ENCODE measurements at regions not wholly inside any gene's neighbourhood (a gene's known extent, or its start where the extent isn't known, plus 50 kb on each side); places are given as distances from the start of the nearest gene placed in this dataset.

- H3K27ac ChIP-seq (ENCODE audit: low read depth, low read length) = no peak overlapping the region
- H3K4me1 Mint-ChIP-seq = peaks cover 12 to 22% (median 17%) of the 10 kb centered on the region in 3 donors
- H3K4me3 Mint-ChIP-seq = no peak overlapping the region
- no peaks in the 10 kb centered on the region for H3K9me3 ChIP-seq (ENCODE audit: low read length)
- no peaks in the 10 kb centered on the region for H3K36me3 ChIP-seq (ENCODE audit: insufficient read depth, low read length)
- peaks cover 0 to 2% of the 10 kb centered on the region in 2 donors for H3K27me3 Mint-ChIP-seq
- H3K27ac Mint-ChIP-seq = peak overlapping the region in 4 of 8 donors; percentile 16 to 58 (median 37)
- no peaks in the 10 kb centered on the region for H3K9me3 Mint-ChIP-seq
- H3K27me3 ChIP-seq (ENCODE audit: insufficient read depth, low read length, poor library complexity, severe bottlenecking) = no peaks in the 10 kb centered on the region
- POLR2A ChIA-PET = no interaction called here
- no peak overlapping the region for H3K4me3 ChIP-seq (ENCODE audit: low read length)
- no peaks in the 10 kb centered on the region for H3K36me3 Mint-ChIP-seq
- CTCF ChIA-PET = no interaction called here
- DNase-seq = no peak
- H3K4me1 ChIP-seq (ENCODE audit: insufficient read depth, low read length) = peaks cover 10% of the 10 kb centered on the region
These were observed 55.4 kb upstream of the FUT8 start for GRCh38 chr14:65357113-65357512.

GRCh38 chr14:65357689-65358088 lies 54.8 kb upstream of the FUT8 start:
- peaks cover 0 to 2% of the 10 kb centered on the region in 2 donors for H3K27me3 Mint-ChIP-seq
- Histone ChIP-seq H3K27me3 (ENCODE audit: insufficient read depth, low read length, poor library complexity, severe bottlenecking) (no peaks in the 10 kb centered on the region), H3K4me3 (ENCODE audit: low read length) (no peak overlapping the region), H3K27ac (ENCODE audit: low read depth, low read length) (no peak overlapping the region), H3K9me3 (ENCODE audit: low read length) (no peaks in the 10 kb centered on the region), H3K36me3 (ENCODE audit: insufficient read depth, low read length) (no peaks in the 10 kb centered on the region), H3K4me1 (ENCODE audit: insufficient read depth, low read length) (peaks cover 10% of the 10 kb centered on the region)
- POLR2A ChIA-PET = no interaction called here
- no peak for DNase-seq
- CTCF ChIA-PET = no interaction called here
- H3K4me3 Mint-ChIP-seq = no peak overlapping the region
- H3K9me3 Mint-ChIP-seq = no peaks in the 10 kb centered on the region
- H3K4me1 Mint-ChIP-seq = peaks cover 12 to 22% (median 17%) of the 10 kb centered on the region in 3 donors
- no peak overlapping the region for H3K27ac Mint-ChIP-seq
- H3K36me3 Mint-ChIP-seq = no peaks in the 10 kb centered on the region

GRCh38 chr14:65359503-65359902 lies 53.0 kb upstream of the FUT8 start:
- H3K36me3 Mint-ChIP-seq = no peaks in the 10 kb centered on the region
- Histone ChIP-seq H3K27me3 (ENCODE audit: insufficient read depth, low read length, poor library complexity, severe bottlenecking) (no peaks in the 10 kb centered on the region), H3K4me1 (ENCODE audit: insufficient read depth, low read length) (peaks cover 10% of the 10 kb centered on the region), H3K36me3 (ENCODE audit: insufficient read depth, low read length) (no peaks in the 10 kb centered on the region), H3K27ac (ENCODE audit: low read depth, low read length) (no peak overlapping the region), H3K9me3 (ENCODE audit: low read length) (no peaks in the 10 kb centered on the region), H3K4me3 (ENCODE audit: low read length) (no peak overlapping the region)
- H3K4me1 Mint-ChIP-seq = peaks cover 12 to 22% (median 17%) of the 10 kb centered on the region in 3 donors
- POLR2A ChIA-PET = no interaction called here
- no peak overlapping the region for H3K4me3 Mint-ChIP-seq
- DNase-seq = no peak
- H3K27ac Mint-ChIP-seq = peak overlapping the region in 1 of 8 donors; percentile 24
- CTCF ChIA-PET = no interaction called here
- no peaks in the 10 kb centered on the region for H3K27me3 Mint-ChIP-seq
- no peaks in the 10 kb centered on the region for H3K9me3 Mint-ChIP-seq

GRCh38 chr14:65360144-65360784 lies 52.3 kb upstream of the FUT8 start:
- Mint-ChIP-seq H3K36me3 (peaks cover 0 to 2% (median 0%) of the 10 kb centered on the region in 3 donors), H3K4me3 (no peak overlapping the region), H3K27me3 (peaks cover 0 to under 1% of the 10 kb centered on the region in 2 donors), H3K9me3 (no peaks in the 10 kb centered on the region), H3K4me1 (peaks cover 12 to 22% (median 17%) of the 10 kb centered on the region in 3 donors), H3K27ac (no peak overlapping the region)
- ChIA-PET POLR2A (no interaction called here), CTCF (interaction anchor here (0.9 kb wide), 1 partner anchor 31 kb away, joined by 3 read pairs; no protein-coding TSS in a partner anchor)
- no peak for DNase-seq
- Histone ChIP-seq H3K4me3 (ENCODE audit: low read length) (no peak overlapping the region), H3K27ac (ENCODE audit: low read depth, low read length) (no peak overlapping the region), H3K27me3 (ENCODE audit: insufficient read depth, low read length, poor library complexity, severe bottlenecking) (no peaks in the 10 kb centered on the region), H3K36me3 (ENCODE audit: insufficient read depth, low read length) (no peaks in the 10 kb centered on the region), H3K4me1 (ENCODE audit: insufficient read depth, low read length) (peaks cover 10% of the 10 kb centered on the region), H3K9me3 (ENCODE audit: low read length) (no peaks in the 10 kb centered on the region)

- no peak overlapping the region for H3K4me3 ChIP-seq (ENCODE audit: low read length)
- H3K9me3 ChIP-seq (ENCODE audit: low read length) = no peaks in the 10 kb centered on the region
- no peak for DNase-seq
- Mint-ChIP-seq H3K27me3 (peaks cover 0 to 1% of the 10 kb centered on the region in 2 donors), H3K4me3 (no peak overlapping the region), H3K9me3 (no peaks in the 10 kb centered on the region), H3K36me3 (peaks cover 0 to 2% (median 0%) of the 10 kb centered on the region in 3 donors), H3K4me1 (peaks cover 3 to 8% (median 5%) of the 10 kb centered on the region in 3 donors), H3K27ac (no peak overlapping the region)
- no peaks in the 10 kb centered on the region for H3K27me3 ChIP-seq (ENCODE audit: insufficient read depth, low read length, poor library complexity, severe bottlenecking)
- H3K27ac ChIP-seq (ENCODE audit: low read depth, low read length) = no peak overlapping the region
- H3K4me1 ChIP-seq (ENCODE audit: insufficient read depth, low read length) = peaks cover 2% of the 10 kb centered on the region
- CTCF ChIA-PET = interaction anchor here (1.4 kb wide), 1 partner anchor 198 kb away, joined by 3 read pairs; no protein-coding TSS in a partner anchor
- H3K36me3 ChIP-seq (ENCODE audit: insufficient read depth, low read length) = no peaks in the 10 kb centered on the region
- POLR2A ChIA-PET = no interaction called here
These were observed 50.6 kb upstream of the FUT8 start for GRCh38 chr14:65361920-65362319.
